KBM-7 (cell line): ENCODE measurements at regions not wholly inside any gene's neighbourhood (a gene's known extent, or its start where the extent isn't known, plus 50 kb on each side); places are given as distances from the start of the nearest gene placed in this dataset.

ENCODE experiments used
- DNase-seq: peaks from one replicate; pipeline ENCODE4 v3.0.0-alpha.2; 2015
- in situ Hi-C: fragments of 300-500 bp; cut with MboI; formaldehyde crosslinking; loops from 2 replicates; pipeline ENCODE4 v1.14.3; 2020; ENCODE audit warnings: low sequenced_read_pairs, low pct_unique_long_range_greater_than_20kb, mixed read lengths

DNA sequence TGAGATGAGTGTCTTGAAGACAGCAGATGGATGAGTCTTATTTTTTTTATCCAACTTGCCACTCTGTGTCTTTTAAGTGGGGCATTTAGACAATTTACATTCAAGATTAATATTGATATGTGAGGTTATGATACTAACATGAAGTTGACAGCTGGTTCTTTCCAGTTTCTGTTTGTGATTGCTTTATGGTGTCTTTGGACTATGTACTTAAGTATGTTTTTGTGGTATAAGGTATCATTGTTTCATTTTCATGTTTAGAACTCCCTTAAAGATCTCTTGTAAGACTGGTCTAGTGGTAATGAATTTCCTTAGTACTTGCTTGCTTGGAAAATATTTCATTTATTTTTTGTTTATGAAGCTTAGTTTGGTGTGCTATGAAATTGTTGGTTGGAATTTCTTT, 550.3 kb upstream of the NOVA1 start:
- no peak for DNase-seq
- in situ Hi-C loops, result no loop called here

DNA sequence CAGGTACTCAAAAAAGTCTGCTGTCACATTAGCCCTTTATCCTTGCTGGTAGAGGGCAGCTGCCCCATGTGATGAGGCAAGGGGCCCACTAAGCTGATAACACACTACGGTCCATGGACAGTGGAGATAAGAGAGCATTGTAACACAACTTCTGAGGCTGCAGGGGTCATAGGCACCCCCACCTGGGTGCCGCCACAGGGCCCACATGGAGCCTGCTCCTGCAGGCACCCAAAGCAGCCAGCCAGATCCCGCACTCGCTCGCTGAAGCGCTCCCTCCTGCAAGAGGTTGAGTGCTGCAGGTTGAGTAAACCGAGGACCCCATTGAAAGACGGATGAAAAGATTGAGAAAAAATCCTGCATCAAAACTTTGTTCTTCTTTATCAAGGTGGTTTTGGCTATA, 566.3 kb upstream of the NOVA1 start:
- no peak for DNase-seq
- in situ Hi-C loops, result no loop called here

DNA sequence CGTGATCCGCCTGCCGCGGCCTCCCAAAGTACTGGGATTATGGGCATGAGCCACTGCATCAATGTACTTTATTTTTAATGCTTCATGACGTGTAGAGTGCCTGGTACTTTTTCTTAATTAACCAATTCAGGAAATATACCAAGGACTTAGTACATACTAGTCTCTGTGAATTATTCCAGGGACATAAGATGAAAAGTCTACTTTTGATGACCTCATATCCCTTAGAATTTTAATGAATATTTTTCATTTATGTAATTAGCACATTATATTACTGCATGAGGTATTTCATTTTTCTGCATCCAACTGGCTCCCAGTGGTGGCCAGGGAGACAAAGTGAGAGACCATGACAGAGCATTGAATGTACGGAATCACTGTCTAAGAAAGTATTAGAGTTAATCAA, 577.7 kb upstream of the NOVA1 start:
- in situ Hi-C loops, result no loop called here
- DNase-seq, result no peak

DNA sequence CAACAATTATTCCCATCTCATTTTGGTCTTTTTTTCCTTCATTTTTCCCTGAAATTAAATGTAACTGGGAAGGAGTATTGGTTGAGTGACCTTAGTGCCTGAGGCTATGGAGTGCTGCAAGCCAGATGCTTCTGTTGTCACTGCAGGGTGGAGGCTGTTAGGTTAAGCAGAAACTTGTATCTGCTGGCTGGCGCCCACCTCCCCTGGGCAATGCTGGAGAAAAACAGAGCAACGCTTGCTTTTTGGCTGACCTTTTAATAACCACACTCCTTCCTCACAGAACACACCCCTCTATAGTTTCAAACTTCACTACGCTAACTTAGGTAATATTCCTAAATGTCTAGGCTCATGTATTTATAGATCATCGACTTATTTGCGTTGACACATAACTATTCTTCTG, 583.5 kb upstream of the NOVA1 start:
- in situ Hi-C loops, result no loop called here
- DNase-seq, result no peak

DNA sequence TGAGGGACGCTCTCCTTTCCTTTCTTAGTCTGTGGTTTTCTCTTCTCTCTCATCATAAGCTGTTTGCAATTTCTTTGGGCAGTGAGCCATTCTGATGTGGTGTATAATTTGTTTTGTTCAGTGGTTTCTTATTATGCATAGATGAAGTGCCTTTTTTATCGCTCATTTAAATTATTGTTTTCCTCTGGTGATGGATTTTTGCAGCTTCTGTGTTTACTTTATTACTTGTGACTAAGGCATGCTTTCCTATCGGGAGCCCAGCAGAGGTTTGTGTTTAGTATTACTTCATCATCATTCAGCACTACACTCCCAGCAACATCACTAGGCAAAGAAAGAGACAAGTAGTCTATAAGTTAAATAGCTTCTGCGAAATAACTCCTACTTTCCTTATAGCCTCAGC, 586.6 kb upstream of the NOVA1 start:
- in situ Hi-C loops, result no loop called here
- DNase-seq, result no peak

DNA sequence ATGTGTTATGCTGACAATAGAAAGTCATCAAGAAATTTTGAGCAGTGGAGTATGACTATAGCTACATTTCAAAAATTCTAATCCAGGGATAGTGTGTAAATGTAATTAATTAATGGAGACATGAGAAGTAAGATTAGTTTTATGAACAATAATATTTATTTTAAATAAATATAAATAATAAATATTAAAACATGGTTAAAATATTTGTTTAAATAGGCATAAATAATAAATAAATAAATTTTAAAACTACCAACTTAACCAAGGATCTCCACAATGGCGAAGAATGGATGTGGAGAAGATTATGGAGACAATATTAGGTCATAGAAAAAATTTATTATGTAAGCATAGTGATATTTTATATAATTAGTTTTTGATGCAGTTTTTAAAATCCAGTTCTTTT, 588.2 kb upstream of the NOVA1 start:
- in situ Hi-C loops, result no loop called here
- no peak for DNase-seq

DNA sequence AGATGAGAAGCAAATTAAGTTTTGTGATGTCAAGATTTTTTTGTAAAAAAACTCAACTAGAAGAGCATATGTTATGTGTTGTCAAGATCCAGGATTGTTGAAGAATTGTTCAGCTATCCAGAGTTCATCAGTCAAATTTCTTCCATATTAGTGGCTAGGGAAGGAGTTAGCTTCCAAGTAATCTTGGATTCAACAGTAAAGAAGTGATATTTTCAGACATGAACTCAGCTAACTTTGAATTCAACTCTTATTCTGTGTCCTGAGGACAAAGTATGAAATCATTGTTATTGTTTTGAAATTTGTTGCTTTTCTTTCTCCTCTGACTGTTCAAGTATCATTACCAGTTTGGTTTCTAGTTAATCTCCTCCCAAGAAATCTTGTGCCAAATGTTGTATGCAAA, 589.3 kb upstream of the NOVA1 start:
- DNase-seq, result no peak
- in situ Hi-C loops, result no loop called here

DNA sequence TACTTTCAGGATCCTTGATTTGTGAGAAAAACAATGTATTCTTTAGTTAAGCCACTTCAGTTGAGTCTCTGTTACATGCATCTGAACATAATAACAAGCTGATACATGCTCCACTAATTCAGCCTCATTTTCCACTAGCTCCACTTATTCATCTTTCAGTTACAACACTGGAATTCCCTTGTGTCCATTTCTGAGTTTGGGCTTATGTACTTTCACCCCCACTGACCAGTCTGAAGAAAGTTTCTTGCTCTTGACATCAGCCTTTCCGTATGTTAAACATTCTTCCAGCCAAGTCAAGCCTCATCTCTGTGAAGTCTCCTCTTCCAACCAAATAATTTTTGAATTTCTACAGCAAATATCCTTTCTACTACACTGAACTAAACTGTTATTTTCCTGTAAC, 592.5 kb upstream of the NOVA1 start:
- in situ Hi-C loops, result no loop called here
- no peak for DNase-seq

DNA sequence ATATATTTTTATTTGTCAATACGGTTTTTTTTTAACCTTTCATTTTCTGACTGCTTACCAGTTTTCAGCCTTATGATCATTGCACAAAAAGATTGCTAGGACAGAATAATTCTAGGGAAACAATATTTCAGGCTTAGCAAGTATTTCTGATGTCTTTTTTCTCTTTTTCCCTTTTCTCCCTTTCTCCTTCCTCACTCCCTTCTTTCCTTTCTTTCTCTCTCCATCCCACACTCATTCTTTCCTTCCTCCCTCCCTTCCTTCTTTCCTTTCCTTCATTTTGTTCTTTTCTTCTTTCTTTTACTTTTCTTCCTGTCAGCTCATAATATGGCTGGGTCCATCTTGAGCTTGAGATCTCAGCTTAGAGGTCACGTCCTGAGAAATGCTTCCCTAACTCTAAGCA, 601.4 kb upstream of the NOVA1 start:
- in situ Hi-C loops, result no loop called here
- DNase-seq, result no peak

DNA sequence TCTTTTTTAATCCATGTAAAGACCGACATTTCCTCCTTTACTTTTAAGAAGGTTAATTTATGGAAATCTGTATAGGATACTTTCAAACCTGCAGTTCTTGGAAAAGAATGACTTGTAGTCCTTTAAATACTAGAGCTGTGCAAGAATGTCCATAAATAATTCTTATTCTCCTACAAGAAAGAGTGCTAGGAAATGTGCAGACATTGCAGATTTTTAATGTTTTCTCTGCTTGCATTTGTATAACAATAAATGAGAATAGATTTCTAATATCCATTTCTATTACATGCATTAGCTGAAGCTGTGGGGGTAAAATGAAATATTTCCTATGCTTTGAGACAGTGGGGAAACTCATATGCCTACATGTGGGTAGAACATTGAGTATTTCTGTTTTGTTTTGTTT, 607.2 kb upstream of the NOVA1 start:
- in situ Hi-C loops, result no loop called here
- no peak for DNase-seq

DNA sequence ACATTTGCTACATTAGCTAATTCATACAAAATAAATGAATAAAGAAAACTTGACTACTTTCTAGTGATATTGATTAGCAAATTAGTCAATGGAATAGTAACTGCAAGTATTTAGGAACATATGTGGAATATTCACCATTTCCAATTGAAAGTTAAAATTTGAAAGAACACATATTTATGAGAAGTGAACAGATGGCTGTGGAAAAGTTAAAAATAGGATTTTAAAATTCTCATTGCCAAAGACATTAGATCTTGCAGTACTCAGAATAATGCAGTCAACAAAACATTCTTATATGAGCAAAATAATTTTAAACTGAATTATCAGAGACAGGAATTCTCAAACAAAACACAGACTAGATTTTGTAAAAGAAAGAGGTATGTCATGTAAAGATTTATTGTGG, 613.9 kb upstream of the NOVA1 start:
- in situ Hi-C loops, result no loop called here
- no peak for DNase-seq

DNA sequence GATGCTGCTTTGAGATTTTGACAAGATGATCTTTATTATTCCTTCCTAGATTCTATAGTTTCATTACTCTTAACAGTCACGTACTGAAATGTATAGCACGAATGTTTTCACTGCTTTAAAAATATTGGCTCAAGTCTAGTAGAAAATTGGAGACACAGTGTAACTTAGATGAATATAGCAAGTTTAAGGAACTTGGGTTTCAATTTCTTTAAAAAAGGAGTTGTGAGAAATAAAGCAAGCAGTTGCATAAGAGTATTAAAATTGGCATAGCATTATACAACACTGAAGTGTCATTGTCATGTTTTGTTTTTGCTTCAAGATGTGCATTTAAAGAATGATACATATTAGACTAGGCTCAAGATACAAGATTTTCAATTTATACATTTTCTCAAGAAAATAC, 624.8 kb upstream of the NOVA1 start:
- in situ Hi-C loops, result no loop called here
- no peak for DNase-seq

DNA sequence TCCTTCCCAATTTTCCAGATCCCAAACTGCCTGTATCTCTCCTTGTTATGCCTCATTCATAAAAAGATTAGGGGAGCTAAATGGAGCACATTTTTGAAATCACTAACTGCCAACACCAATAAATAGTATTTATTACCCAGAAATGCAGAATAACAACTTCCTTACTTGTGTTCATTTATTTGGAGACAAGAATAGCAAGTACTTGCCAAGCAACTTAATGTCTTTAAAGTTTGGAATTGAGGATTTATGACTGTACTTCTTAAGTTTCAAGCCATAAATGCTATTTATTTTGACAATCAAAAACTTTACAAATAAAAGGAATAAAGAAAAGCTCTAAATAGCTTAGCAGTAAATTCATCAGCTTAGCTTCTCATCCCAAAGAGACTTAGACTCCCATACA, 626.1 kb upstream of the NOVA1 start:
- DNase-seq, result no peak
- in situ Hi-C loops, result no loop called here

DNA sequence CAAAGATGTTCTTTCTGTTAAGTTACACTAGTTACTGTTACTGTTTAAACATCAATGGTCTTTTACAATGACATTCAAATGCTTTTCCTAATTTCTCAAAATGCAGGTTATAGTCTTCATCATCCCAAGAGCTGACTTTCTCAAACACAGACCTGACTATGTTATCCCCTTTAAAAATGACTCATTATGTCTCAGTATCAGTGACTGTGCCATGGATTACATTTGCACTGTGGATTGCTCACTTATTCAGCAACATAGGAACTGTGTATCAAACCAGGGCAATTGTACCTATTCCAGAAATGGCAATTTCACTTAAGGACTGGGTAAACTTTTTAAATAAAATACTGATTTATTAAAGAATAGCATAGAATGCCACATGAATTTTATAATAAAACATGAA, 630.2 kb upstream of the NOVA1 start:
- in situ Hi-C loops, result no loop called here
- no peak for DNase-seq

DNA sequence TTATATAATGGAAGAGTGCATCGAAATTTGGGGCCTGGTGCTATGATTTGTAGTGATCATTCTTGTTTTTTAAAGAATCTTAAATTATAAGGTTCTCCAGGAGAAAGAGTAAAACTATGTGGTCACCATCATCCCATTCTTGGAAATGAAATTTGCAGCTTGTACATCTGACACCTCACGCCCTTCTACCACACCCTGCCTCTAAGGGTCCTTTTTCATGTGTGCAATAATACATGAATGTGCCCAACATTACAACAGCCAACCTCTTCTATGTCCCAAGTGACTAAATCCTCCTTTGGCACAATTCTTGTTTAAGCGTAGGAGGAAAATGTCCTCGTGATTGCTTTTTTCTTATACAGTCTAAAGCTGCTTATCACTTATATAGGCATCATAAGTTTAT, 636.5 kb upstream of the NOVA1 start:
- in situ Hi-C loops, result no loop called here
- no peak for DNase-seq

DNA sequence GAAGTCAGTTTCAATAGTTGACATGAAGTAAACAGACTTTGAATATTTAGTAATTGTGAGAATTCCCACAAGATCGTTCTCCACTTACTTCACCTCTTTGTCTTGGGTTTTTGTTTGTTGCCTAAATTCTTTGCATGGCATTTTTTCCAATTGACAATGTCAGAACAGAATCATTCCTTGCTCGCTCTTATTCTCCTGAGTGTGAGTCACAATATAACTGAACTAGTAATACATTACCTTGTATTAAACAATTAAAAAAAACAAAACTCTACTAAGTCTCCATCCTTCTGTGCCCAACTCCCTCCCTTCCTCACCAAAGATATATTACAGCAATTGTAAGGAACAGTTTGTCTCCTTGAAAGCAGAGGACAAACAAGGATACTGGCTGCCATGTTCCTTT, 638.8 kb upstream of the NOVA1 start:
- DNase-seq, result no peak
- in situ Hi-C loops, result no loop called here

DNA sequence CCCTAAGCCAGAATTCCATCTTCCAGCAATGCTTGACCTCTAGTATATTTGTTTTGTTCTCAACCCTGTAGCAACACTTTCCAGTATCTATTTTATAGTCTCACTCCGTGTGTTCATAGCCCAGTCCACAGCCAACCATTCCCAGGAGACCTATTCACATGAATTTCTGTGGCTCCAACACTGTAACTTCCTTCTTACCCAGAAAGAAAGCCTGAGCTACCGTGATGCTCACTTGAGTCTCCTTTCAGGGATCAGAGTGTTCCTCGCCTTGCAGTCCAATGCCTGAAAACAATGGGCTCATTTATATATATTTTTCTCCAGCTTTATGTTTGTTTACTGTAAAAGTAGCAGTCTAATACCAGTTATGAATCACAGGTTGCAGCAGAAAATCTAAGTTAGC, 645.0 kb upstream of the NOVA1 start:
- no peak for DNase-seq
- in situ Hi-C loops, result no loop called here

DNA sequence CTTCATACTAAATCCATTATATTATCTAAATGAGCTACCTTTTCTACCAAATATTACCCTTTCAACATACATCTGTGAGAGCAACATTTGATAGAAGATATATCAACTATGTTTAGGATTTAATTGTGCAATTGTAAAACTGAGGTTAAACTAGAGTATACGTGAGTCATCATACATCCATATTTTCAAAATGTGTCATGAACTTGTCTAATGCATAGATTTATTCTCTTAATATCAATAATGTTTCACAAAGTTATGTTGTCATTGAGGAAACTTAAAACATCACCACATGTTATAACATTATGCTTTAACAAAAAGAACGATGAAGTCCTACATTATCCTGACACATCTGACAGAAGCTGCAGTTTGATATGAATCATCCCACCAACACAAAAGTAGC, 645.5 kb upstream of the NOVA1 start:
- in situ Hi-C loops, result no loop called here
- DNase-seq, result no peak

DNA sequence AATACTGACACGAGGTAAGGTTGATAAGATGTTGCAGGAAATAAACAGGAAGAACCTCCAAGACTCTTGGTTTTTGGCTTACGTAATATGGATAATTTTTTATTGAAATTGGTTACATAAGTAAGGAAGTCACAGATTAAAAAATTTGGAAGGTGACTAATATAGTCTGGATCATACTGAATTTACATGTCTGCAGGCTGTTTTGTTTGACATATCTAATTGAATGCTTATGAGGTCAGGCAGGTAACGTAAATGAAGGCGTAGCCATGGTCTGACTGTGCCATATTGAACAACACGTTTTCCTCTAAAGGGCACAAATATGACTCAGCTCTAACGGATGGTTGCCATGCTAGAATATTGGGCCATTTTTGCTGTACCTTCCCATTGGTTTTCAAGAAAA, 648.1 kb upstream of the NOVA1 start:
- DNase-seq, result no peak
- in situ Hi-C loops, result no loop called here

DNA sequence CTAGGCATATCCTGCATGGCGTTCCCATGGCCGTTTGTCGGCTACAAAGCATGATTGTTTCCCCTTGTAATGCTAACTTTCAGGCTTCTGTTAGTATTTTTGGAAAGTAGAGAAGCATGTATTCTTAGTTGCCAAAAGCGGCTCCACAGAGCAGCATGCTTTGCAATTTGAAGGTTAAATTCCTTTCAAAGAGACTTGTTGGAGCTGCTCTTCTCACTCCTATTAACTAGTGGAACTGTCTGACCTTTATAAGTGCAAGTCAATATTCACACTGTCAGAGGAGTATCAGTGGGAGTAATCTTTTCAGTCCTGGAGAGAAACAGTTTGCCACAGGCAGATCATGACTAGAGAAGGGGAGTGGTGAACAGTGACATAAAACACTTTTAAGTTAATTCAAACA, 656.1 kb upstream of the NOVA1 start:
- in situ Hi-C loops, result no loop called here

DNA sequence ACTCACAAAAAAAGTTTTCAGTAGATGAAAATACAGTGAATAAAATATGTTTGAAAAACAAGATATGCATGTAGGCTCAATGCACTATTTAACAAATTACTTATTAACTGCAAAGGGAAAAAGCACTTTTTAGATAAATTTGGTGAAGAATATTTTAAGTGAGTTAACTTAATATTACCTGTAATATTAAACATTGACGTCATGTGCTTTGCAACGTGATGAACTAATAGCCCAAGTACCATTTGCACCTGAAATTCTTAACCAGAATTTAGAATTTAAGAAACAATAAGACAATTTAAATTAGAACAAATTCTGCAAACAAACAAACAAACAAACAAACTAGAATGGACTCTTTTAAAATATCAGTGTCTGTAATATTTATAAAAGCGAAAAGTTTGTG, 659.0 kb upstream of the NOVA1 start:
- in situ Hi-C loops, result no loop called here
- no peak for DNase-seq

More for the DNA sequence above, 656.1 kb upstream of the NOVA1 start:
- DNase-seq, result no peak

DNA sequence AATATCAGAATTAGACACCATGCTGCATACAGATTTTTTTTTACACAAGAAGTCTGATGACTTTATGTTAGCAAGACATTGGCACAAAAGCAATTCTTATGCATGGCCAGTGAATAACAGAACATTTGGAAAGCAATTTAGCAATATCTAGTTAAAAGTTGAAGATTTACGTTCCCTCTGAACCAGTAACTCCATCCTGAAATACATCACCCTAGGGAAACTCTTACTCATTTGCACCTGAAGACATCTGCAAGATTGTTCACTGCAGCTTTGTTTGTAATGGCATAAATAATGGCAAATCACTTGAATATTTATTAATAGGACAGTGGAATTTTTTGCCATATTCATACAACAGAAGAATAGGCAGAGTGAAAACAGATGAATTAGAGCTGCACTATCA, 670.0 kb upstream of the NOVA1 start:
- DNase-seq, result no peak
- in situ Hi-C loops, result no loop called here
